ENCODE measurements at regions not wholly inside any gene's neighbourhood (a gene's known extent, or its start where the extent isn't known, plus 50 kb on each side); places are given as distances from the start of the nearest gene placed in this dataset.

DNA sequence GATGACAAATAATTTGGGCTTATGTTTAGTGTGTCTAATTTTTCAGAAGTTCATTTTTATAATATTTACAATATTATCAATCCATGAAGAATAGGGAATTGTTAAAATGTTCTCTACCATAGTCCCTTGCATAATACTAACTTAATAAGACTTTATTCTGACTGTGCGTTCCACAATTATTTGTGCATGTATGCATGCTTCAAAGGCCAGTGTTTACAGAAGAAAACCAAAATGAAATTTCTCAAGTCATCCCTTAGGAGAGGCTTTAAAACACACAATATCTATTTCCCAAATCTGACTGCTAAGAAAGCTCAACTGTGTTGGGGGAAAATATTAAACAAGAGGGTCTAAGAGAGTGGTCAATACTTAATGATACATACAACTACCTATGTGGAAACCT, 226.3 kb upstream of the ANKRD50 start:
- BruUV-seq (replicated peaks), result no TSS peak
- no peak overlapping the region for H3K4me2 ChIP-seq (ENCODE audit: low read depth, low read length)
- peak overlapping the region; percentile 75 for H2BK120ac ChIP-seq (ENCODE audit: low read depth, low read length)
- H2AFZ ChIP-seq (replicated peaks; ENCODE audit: low read length, poor library complexity), result no peak overlapping the region
- no peaks in the 10 kb centered on the region for H3K9me3 ChIP-seq (ENCODE audit: control insufficient read depth, insufficient read depth, low read length)
- H4K8ac ChIP-seq (ENCODE audit: low read depth in 2 of 2, low read length in 2 of 2), result no peak overlapping the region
- DNase-seq (peak; percentile 42), ATAC-seq (ENCODE audit: low read depth) (peak; percentile 33; the same call in 1 of the 2 replicates)
- peaks cover 3% of the 10 kb centered on the region for H3K4me1 ChIP-seq (ENCODE audit: control insufficient read depth, insufficient read depth, low read length)
- 0 out of 2 replicates have a peak overlapping the region, but pooled peaks have one; percentile 51 for H3K14ac ChIP-seq (replicated peaks; ENCODE audit: low read depth, low read length)
- in situ Hi-C loops (cut with MboI; ENCODE audit: low sequenced_read_pairs) (no loop called here), intact Hi-C loops (cut with micrococcal nuclease) (loop anchor here (5.0 to 10.0 kb wide), 3 partner anchors 306 to 1167 kb away; no protein-coding TSS in a partner anchor), dilution Hi-C loops (cut with HindIII; ENCODE audit: low sequenced_read_pairs, unreplicated experiment) (no loop called here)
- no peaks in the 10 kb centered on the region for H4K20me1 ChIP-seq (ENCODE audit: insufficient read depth, low read length)
- H3K4me3 ChIP-seq (ENCODE audit: insufficient read depth, low read depth, low read length), result no peak overlapping the region
- H3K9ac ChIP-seq (ENCODE audit: low read depth, low read length), result no peak overlapping the region
- H3K4ac ChIP-seq (ENCODE audit: low read depth, low read length), result peak overlapping the region; percentile 48
- no peaks in the 10 kb centered on the region for H3K79me1 ChIP-seq (ENCODE audit: low read depth in 1 of 2, low read length in 2 of 2)
- peak overlapping the region; percentile 7; the same call in 1 of the 2 replicates for H3K18ac ChIP-seq (ENCODE audit: low read depth, low read length)
- H2BK5ac ChIP-seq (ENCODE audit: low read depth, low read length, poor library complexity, severe bottlenecking), result peak overlapping the region; percentile 64
- no peak overlapping the region for H2AK9ac ChIP-seq (replicated peaks; ENCODE audit: low read depth, low read length, poor library complexity)
- H3K9me1 ChIP-seq (ENCODE audit: insufficient read depth, low read length), result no peaks in the 10 kb centered on the region; the same call in 1 of the 2 replicates
- H2BK20ac ChIP-seq (ENCODE audit: low read depth, low read length), result peak overlapping the region; percentile 32; the same call in 1 of the 2 replicates
- no peak overlapping the region for H3K56ac ChIP-seq (ENCODE audit: extremely low read depth, insufficient read depth, low read length)
- no CpG with 5 or more reads among the region's 1 CpG for WGBS, 2 experiments (ENCODE audit: extremely low coverage in 2 of 2, insufficient read length in 1 of 2)
- H3K36me3 ChIP-seq (ENCODE audit: control insufficient read depth, insufficient read depth, low read length), result no peaks in the 10 kb centered on the region
- no peak overlapping the region for H3K27ac ChIP-seq (ENCODE audit: insufficient read depth, low read length)
- ChIA-PET CTCF (no interaction called here), POLR2A (ENCODE audit: unreplicated experiment) (no interaction called here)
- no peak overlapping the region for H4K5ac ChIP-seq (ENCODE audit: low read depth, low read length)
- 0 out of 3 replicates have a peak overlapping the region, but pooled peaks have one; percentile 59 for H2BK15ac ChIP-seq (ENCODE audit: low read depth, low read length)
- no peak overlapping the region for H2AK5ac ChIP-seq (ENCODE audit: low read depth, low read length)
- TF ChIP-seq, protein P1, sequence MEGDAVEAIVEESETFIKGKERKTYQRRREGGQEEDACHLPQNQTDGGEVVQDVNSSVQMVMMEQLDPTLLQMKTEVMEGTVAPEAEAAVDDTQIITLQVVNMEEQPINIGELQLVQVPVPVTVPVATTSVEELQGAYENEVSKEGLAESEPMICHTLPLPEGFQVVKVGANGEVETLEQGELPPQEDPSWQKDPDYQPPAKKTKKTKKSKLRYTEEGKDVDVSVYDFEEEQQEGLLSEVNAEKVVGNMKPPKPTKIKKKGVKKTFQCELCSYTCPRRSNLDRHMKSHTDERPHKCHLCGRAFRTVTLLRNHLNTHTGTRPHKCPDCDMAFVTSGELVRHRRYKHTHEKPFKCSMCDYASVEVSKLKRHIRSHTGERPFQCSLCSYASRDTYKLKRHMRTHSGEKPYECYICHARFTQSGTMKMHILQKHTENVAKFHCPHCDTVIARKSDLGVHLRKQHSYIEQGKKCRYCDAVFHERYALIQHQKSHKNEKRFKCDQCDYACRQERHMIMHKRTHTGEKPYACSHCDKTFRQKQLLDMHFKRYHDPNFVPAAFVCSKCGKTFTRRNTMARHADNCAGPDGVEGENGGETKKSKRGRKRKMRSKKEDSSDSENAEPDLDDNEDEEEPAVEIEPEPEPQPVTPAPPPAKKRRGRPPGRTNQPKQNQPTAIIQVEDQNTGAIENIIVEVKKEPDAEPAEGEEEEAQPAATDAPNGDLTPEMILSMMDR (conservative IDR thresholded peaks at IDR 0.05; ENCODE audit: low read depth, low read length), result no peak
- no peak for TF ChIP-seq MAFK (IDR thresholded peaks at IDR 0.05; ENCODE audit: low read depth, low read length)
- TF ChIP-seq NFE2L2 (IDR thresholded peaks at IDR 0.05; ENCODE audit: low read depth, low read length), result no peak
- no peak for TF ChIP-seq FOS (IDR thresholded peaks at IDR 0.05; ENCODE audit: low read depth, low read length)
- no peak for TF ChIP-seq RAD21 (IDR thresholded peaks at IDR 0.05; ENCODE audit: low read length)
- TF ChIP-seq, protein P2, sequence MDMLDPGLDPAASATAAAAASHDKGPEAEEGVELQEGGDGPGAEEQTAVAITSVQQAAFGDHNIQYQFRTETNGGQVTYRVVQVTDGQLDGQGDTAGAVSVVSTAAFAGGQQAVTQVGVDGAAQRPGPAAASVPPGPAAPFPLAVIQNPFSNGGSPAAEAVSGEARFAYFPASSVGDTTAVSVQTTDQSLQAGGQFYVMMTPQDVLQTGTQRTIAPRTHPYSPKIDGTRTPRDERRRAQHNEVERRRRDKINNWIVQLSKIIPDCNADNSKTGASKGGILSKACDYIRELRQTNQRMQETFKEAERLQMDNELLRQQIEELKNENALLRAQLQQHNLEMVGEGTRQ (IDR thresholded peaks at IDR 0.05; ENCODE audit: low read depth, low read length), result no peak
- no peak for TF ChIP-seq MAZ (IDR thresholded peaks at IDR 0.05; ENCODE audit: borderline replicate concordance, low read depth, low read length)
- TF ChIP-seq SMC3 (IDR thresholded peaks at IDR 0.05; ENCODE audit: low read depth, low read length), result no peak
- TF ChIP-seq RFX5 (IDR thresholded peaks at IDR 0.05; ENCODE audit: low read depth, low read length), result no peak
- no peak for TF ChIP-seq CHD1 (IDR thresholded peaks at IDR 0.05; ENCODE audit: low read depth, low read length)
- TF ChIP-seq, protein P3, sequence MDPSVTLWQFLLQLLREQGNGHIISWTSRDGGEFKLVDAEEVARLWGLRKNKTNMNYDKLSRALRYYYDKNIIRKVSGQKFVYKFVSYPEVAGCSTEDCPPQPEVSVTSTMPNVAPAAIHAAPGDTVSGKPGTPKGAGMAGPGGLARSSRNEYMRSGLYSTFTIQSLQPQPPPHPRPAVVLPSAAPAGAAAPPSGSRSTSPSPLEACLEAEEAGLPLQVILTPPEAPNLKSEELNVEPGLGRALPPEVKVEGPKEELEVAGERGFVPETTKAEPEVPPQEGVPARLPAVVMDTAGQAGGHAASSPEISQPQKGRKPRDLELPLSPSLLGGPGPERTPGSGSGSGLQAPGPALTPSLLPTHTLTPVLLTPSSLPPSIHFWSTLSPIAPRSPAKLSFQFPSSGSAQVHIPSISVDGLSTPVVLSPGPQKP (IDR thresholded peaks at IDR 0.05; ENCODE audit: borderline replicate concordance, low read depth, low read length), result no peak
- no peak for TF ChIP-seq RCOR1 (IDR thresholded peaks at IDR 0.05; ENCODE audit: insufficient replicate concordance, low read length)
- TF ChIP-seq MXI1 (IDR thresholded peaks at IDR 0.05; ENCODE audit: borderline replicate concordance, low read depth, low read length), result no peak
- TF ChIP-seq CEBPB (IDR thresholded peaks at IDR 0.05; ENCODE audit: low read depth, low read length), result no peak
- no peak for TF ChIP-seq BHLHE40 (IDR thresholded peaks at IDR 0.05; ENCODE audit: low read depth, low read length)
- TF ChIP-seq POLR2A (IDR thresholded peaks at IDR 0.05; ENCODE audit: low read depth, low read length), result no peak
- no peaks in the 10 kb centered on the region for H3K27me3 ChIP-seq (ENCODE audit: control insufficient read depth, insufficient read depth, low read length)
- peak overlapping the region; percentile 33; the same call in 1 of the 2 replicates for H4K91ac ChIP-seq (ENCODE audit: insufficient read depth, low read depth, low read length)
- no peak overlapping the region for H3K23ac ChIP-seq (ENCODE audit: low read depth, low read length)

Data from IMR-90 (cell line).